PC-9 (cell line): ENCODE measurements at regions not wholly inside any gene's neighbourhood (a gene's known extent, or its start where the extent isn't known, plus 50 kb on each side); places are given as distances from the start of the nearest gene placed in this dataset.

Experiments used
- BruUV-seq: library from RNA; stranded (reverse); fragments of 400-500 nt; replicated peaks from 2 replicates; lab custom pipeline; 2021; lab: Mats Ljungman, UMichigan
- CTCF ChIA-PET: fragments of 300-600 bp; sonication (Branson Sonifier 250); formaldehyde crosslinking; loops from one replicate; lab custom pipeline; 2022; ENCODE audit warnings: antibody characterized with exemption; lab: Charles Lee
- POLR2A ChIA-PET: fragments of 300-600 bp; sonication (Branson Sonifier 250); formaldehyde crosslinking; loops from one replicate; lab custom pipeline; 2022; ENCODE audit warnings: antibody characterized with exemption; ENCODE audit not compliant: unreplicated experiment; lab: Charles Lee
- DNase-seq, 2 experiments: peaks; one replicate each; pipeline versions ENCODE4 v3.0.0 to v3.0.0-alpha.2; 2015 to 2022; ENCODE audit warnings: mixed read lengths in 1 of 2
- H2AFZ ChIP-seq: fragments of 200-600 bp; sonication (generic); 2 replicates; pipeline ENCODE4 v1.8.1; 2017; ENCODE audit warnings: antibody characterized with exemption
- H3F3A ChIP-seq: fragments of 200-600 bp; sonication (generic); 2 replicates; pipeline ENCODE4 v1.8.1; 2017; ENCODE audit warnings: antibody characterized with exemption, mild to moderate bottlenecking, low read depth; ENCODE audit not compliant: insufficient read depth
- H3K27ac ChIP-seq: fragments of 200-600 bp; sonication (generic); 2 replicates; pipeline ENCODE4 v1.6.1; 2016; ENCODE audit warnings: mixed run types
- H3K27me3 ChIP-seq: fragments of 200-600 bp; sonication (generic); 2 replicates; pipeline ENCODE4 v1.6.1; 2016; ENCODE audit warnings: low read depth, mixed run types; ENCODE audit not compliant: insufficient read depth
- H3K36me3 ChIP-seq: fragments of 200-600 bp; sonication (generic); 2 replicates; pipeline ENCODE4 v1.6.1; 2016; ENCODE audit warnings: low read depth, mixed run types
- H3K4me1 ChIP-seq: fragments of 200-600 bp; sonication (generic); replicated peaks from 2 replicates; pipeline ENCODE4 v1.6.1; 2016; ENCODE audit warnings: mixed run types; ENCODE audit not compliant: insufficient read depth
- H3K4me2 ChIP-seq: fragments of 200-600 bp; sonication (generic); 2 replicates; pipeline ENCODE4 v1.6.1; 2017; ENCODE audit warnings: mixed run types
- H3K4me3 ChIP-seq: fragments of 200-600 bp; sonication (generic); 2 replicates; pipeline ENCODE4 v1.6.1; 2016; ENCODE audit warnings: mixed run types
- H3K79me2 ChIP-seq: fragments of 200-600 bp; sonication (generic); 2 replicates; pipeline ENCODE4 v1.6.1; 2017; ENCODE audit warnings: low read depth, mixed run types
- H3K9me2 ChIP-seq: fragments of 200-600 bp; sonication (generic); 2 replicates; pipeline ENCODE4 v1.8.1; 2017; ENCODE audit warnings: mild to moderate bottlenecking; ENCODE audit not compliant: insufficient read depth
- H3K9me3 ChIP-seq: fragments of 200-600 bp; sonication (generic); 2 replicates; pipeline ENCODE4 v1.8.1; 2016; ENCODE audit warnings: low read depth; ENCODE audit not compliant: insufficient read depth
- H4K20me1 ChIP-seq: fragments of 200-600 bp; sonication (generic); 2 replicates; pipeline ENCODE4 v1.8.1; 2017; ENCODE audit not compliant: insufficient read depth
- CTCF ChIP-seq: fragments of 200-600 bp; sonication (generic); conservative IDR thresholded peaks from 2 replicates; pipeline ENCODE4 v1.6.1; 2017; ENCODE audit warnings: mixed run types, antibody characterized with exemption, mild to moderate bottlenecking, moderate library complexity
- EZH2 ChIP-seq: fragments of 200-600 bp; sonication (generic); IDR thresholded peaks from 2 replicates; pipeline ENCODE4 v1.8.0; 2017; ENCODE audit warnings: antibody characterized with exemption, low read depth
- intact Hi-C: fragments of 100-400 bp; cut with micrococcal nuclease; formaldehyde crosslinking; loops from one replicate; pipeline ENCODE4 v1.10.0; 2022; ENCODE audit not compliant: unreplicated experiment

GRCh38 chr15:54719325-54719724 is 477.4 kb downstream of the RSL24D1 start:
- H3F3A ChIP-seq, result no peaks in the 10 kb centered on the region
- no peaks in the 10 kb centered on the region for H3K79me2 ChIP-seq
- H3K4me2 ChIP-seq, result no peak overlapping the region
- H3K9me3 ChIP-seq, result no peaks in the 10 kb centered on the region
- ChIA-PET CTCF (no interaction called here), POLR2A (no interaction called here)
- H2AFZ ChIP-seq, result no peak overlapping the region
- H3K4me3 ChIP-seq, result no peak overlapping the region
- intact Hi-C loops, result no loop called here
- no TSS peak for BruUV-seq
- H4K20me1 ChIP-seq, result no peaks in the 10 kb centered on the region
- TF ChIP-seq CTCF, result no peak
- no peak for TF ChIP-seq EZH2
- no peak overlapping the region for H3K27ac ChIP-seq
- no peaks in the 10 kb centered on the region for H3K9me2 ChIP-seq
- no peaks in the 10 kb centered on the region; the same call in 1 of the 2 replicates for H3K27me3 ChIP-seq
- H3K4me1 ChIP-seq, result no peaks in the 10 kb centered on the region
- no peaks in the 10 kb centered on the region for H3K36me3 ChIP-seq
- DNase-seq, result no peak

- no peaks in the 10 kb centered on the region for H3F3A ChIP-seq
- ChIA-PET POLR2A (no interaction called here), CTCF (no interaction called here)
- H3K79me2 ChIP-seq, result no peaks in the 10 kb centered on the region
- no peak overlapping the region for H3K4me2 ChIP-seq
- BruUV-seq, result no TSS peak
- no peak for DNase-seq
- H3K9me2 ChIP-seq, result no peaks in the 10 kb centered on the region
- no peak overlapping the region for H3K4me3 ChIP-seq
- no peaks in the 10 kb centered on the region for H4K20me1 ChIP-seq
- no peaks in the 10 kb centered on the region for H3K4me1 ChIP-seq
- H2AFZ ChIP-seq, result no peak overlapping the region
- intact Hi-C loops, result no loop called here
- H3K27ac ChIP-seq, result no peak overlapping the region
- no peaks in the 10 kb centered on the region for H3K36me3 ChIP-seq
- H3K9me3 ChIP-seq, result no peaks in the 10 kb centered on the region
- H3K27me3 ChIP-seq, result peaks cover 10% of the 10 kb centered on the region
- no peak for TF ChIP-seq CTCF
Observed at GRCh38 chr15:54707805-54708752, 488.7 kb downstream of the RSL24D1 start.

GRCh38 chr15:54687628-54688027 is 509.1 kb downstream of the RSL24D1 start:
- Histone ChIP-seq H3K4me3 (no peak overlapping the region), H3K27ac (no peak overlapping the region)
- CTCF ChIA-PET, result no interaction called here

More at GRCh38 chr15:54687628-54688027, 509.1 kb downstream of the RSL24D1 start:
- H3K4me2 ChIP-seq, result no peak overlapping the region
- no peaks in the 10 kb centered on the region for H3K9me3 ChIP-seq
- no peaks in the 10 kb centered on the region for H3K79me2 ChIP-seq
- H4K20me1 ChIP-seq, result no peaks in the 10 kb centered on the region
- intact Hi-C loops, result no loop called here
- no peaks in the 10 kb centered on the region for H3K4me1 ChIP-seq
- no peaks in the 10 kb centered on the region for H3K27me3 ChIP-seq
- no peaks in the 10 kb centered on the region for H3K36me3 ChIP-seq
- no TSS peak for BruUV-seq
- DNase-seq, result no peak
- TF ChIP-seq CTCF (no peak), EZH2 (no peak)
- POLR2A ChIA-PET, result no interaction called here
- H3F3A ChIP-seq, result no peaks in the 10 kb centered on the region
- H3K9me2 ChIP-seq, result no peaks in the 10 kb centered on the region
- no peak overlapping the region for H2AFZ ChIP-seq
